Thymus (tissue), 11 donors: ENCODE measurements at regions not wholly inside any gene's neighbourhood (a gene's known extent, or its start where the extent isn't known, plus 50 kb on each side); places are given as distances from the start of the nearest gene placed in this dataset.

Experiments
- DNase-seq, 9 donors: peaks; one replicate each; pipeline ENCODE4 v3.0.0-alpha.2; 2013; ENCODE audit warnings: low spot score in 9 of 9, low read depth in 6 of 9, missing footprints in 1 of 9
- H3K27ac ChIP-seq, 2 donors: one replicate each; pipeline ENCODE4 v1.5.1; 2013; ENCODE audit warnings: control low read depth in 1 of 2, low read depth in 1 of 2, low read length in 1 of 2, mild to moderate bottlenecking in 1 of 2, moderate library complexity in 1 of 2
- H3K27me3 ChIP-seq, 2 donors: one replicate each; pipeline ENCODE4 v1.5.1; 2013; ENCODE audit warnings: low read length in 1 of 2; ENCODE audit not compliant: control insufficient read depth in 2 of 2, insufficient read depth in 1 of 2
- H3K36me3 ChIP-seq, 2 donors: one replicate each; pipeline ENCODE4 v1.5.1; 2013; ENCODE audit warnings: low read length in 1 of 2, mild to moderate bottlenecking in 1 of 2, moderate library complexity in 1 of 2; ENCODE audit not compliant: control insufficient read depth in 2 of 2, insufficient read depth in 2 of 2
- H3K4me1 ChIP-seq, 2 donors: one replicate each; pipeline ENCODE4 v1.5.1; 2013; ENCODE audit warnings: low read length in 2 of 2; ENCODE audit not compliant: control insufficient read depth in 2 of 2, insufficient read depth in 2 of 2
- H3K4me3 ChIP-seq, 2 donors: one replicate each; pipeline ENCODE4 v1.5.1; 2013; ENCODE audit warnings: low read length in 2 of 2, control low read depth in 1 of 2, mild to moderate bottlenecking in 1 of 2
- H3K9me3 ChIP-seq, 2 donors: one replicate each; pipeline ENCODE4 v1.5.1; 2013; ENCODE audit warnings: low read length in 1 of 2, mild to moderate bottlenecking in 1 of 2; ENCODE audit not compliant: control insufficient read depth in 2 of 2, insufficient read depth in 1 of 2
- WGBS: extraction: QIAGEN DNeasy Blood & Tissue Kit; methylation state at CpG from one replicate; pipeline ENCODE4 v1.1.7; 2013; 5-methylcytosine and 5-hydroxymethylcytosine counted together
- donor health status: healthy.

- no peaks in the 10 kb centered on the region for H3K9me3 ChIP-seq
- WGBS, result 97% methylated on average over 8 of the region's 8 CpGs
- H3K4me1 ChIP-seq, result peaks cover 0 to 2% of the 10 kb centered on the region in 2 donors
- H3K36me3 ChIP-seq, result no peaks in the 10 kb centered on the region
- DNase-seq, result no peak
- H3K27ac ChIP-seq, result no peak overlapping the region
- H3K27me3 ChIP-seq, result peaks cover 0 to 2% of the 10 kb centered on the region in 2 donors
- no peak overlapping the region for H3K4me3 ChIP-seq
Observed at GRCh38 chr9:89789922-89790510, 185.2 kb downstream of the GADD45G start.

GRCh38 chr9:89790542-89791109 is 185.8 kb downstream of the GADD45G start:
- Histone ChIP-seq H3K27ac (no peak overlapping the region), H3K36me3 (no peaks in the 10 kb centered on the region), H3K4me3 (no peak overlapping the region), H3K9me3 (no peaks in the 10 kb centered on the region), H3K27me3 (peaks cover 0 to 2% of the 10 kb centered on the region in 2 donors), H3K4me1 (peaks cover 0 to 2% of the 10 kb centered on the region in 2 donors)
- 92% methylated on average over 2 of the region's 2 CpGs for WGBS
- peak in 1 of 9 donors; percentile 18 for DNase-seq

- Histone ChIP-seq H3K9me3 (no peaks in the 10 kb centered on the region), H3K36me3 (no peaks in the 10 kb centered on the region), H3K27ac (no peak overlapping the region), H3K4me3 (no peak overlapping the region), H3K4me1 (no peaks in the 10 kb centered on the region), H3K27me3 (peaks cover 0 to 2% of the 10 kb centered on the region in 2 donors)
- no peak for DNase-seq
- WGBS, result 95% methylated on average over 8 of the region's 8 CpGs
Observed at GRCh38 chr9:89791754-89792153, 186.9 kb downstream of the GADD45G start.

- H3K4me3 ChIP-seq, result no peak overlapping the region
- DNase-seq, result no peak
- WGBS, result 97% methylated on average over 12 of the region's 12 CpGs
Observed at GRCh38 chr9:89792189-89793123, 187.6 kb downstream of the GADD45G start.

GRCh38 chr9:89793124-89793495 is 188.3 kb downstream of the GADD45G start:
- no peak for DNase-seq
- Histone ChIP-seq H3K36me3 (no peaks in the 10 kb centered on the region), H3K27ac (no peak overlapping the region)

More at GRCh38 chr9:89792189-89793123, 187.6 kb downstream of the GADD45G start:
- no peaks in the 10 kb centered on the region for H3K9me3 ChIP-seq
- H3K36me3 ChIP-seq, result no peaks in the 10 kb centered on the region
- H3K4me1 ChIP-seq, result no peaks in the 10 kb centered on the region
- no peak overlapping the region for H3K27ac ChIP-seq
- peaks cover 0 to 2% of the 10 kb centered on the region in 2 donors for H3K27me3 ChIP-seq

GRCh38 chr9:89793551-89793950 is 188.7 kb downstream of the GADD45G start:
- DNase-seq, result no peak

More at GRCh38 chr9:89793124-89793495, 188.3 kb downstream of the GADD45G start:
- H3K4me1 ChIP-seq, result no peaks in the 10 kb centered on the region
- no peaks in the 10 kb centered on the region for H3K9me3 ChIP-seq
- peaks cover 0 to 2% of the 10 kb centered on the region in 2 donors for H3K27me3 ChIP-seq
- 98% methylated on average over 5 of the region's 5 CpGs for WGBS
- no peak overlapping the region for H3K4me3 ChIP-seq

GRCh38 chr9:89794918-89795317 is 190.1 kb downstream of the GADD45G start:
- Histone ChIP-seq H3K27ac (no peak overlapping the region), H3K4me3 (no peak overlapping the region), H3K27me3 (peaks cover 0 to 2% of the 10 kb centered on the region in 2 donors), H3K9me3 (no peaks in the 10 kb centered on the region), H3K36me3 (no peaks in the 10 kb centered on the region), H3K4me1 (no peaks in the 10 kb centered on the region)
- 96% methylated on average over 10 of the region's 10 CpGs for WGBS
- DNase-seq, result no peak

More at GRCh38 chr9:89793551-89793950, 188.7 kb downstream of the GADD45G start:
- Histone ChIP-seq H3K27me3 (peaks cover 0 to 2% of the 10 kb centered on the region in 2 donors), H3K27ac (no peak overlapping the region), H3K4me3 (no peak overlapping the region), H3K36me3 (no peaks in the 10 kb centered on the region), H3K4me1 (no peaks in the 10 kb centered on the region), H3K9me3 (no peaks in the 10 kb centered on the region)
- WGBS, result 97% methylated on average over 7 of the region's 7 CpGs

- no peaks in the 10 kb centered on the region for H3K4me1 ChIP-seq
- no peaks in the 10 kb centered on the region for H3K9me3 ChIP-seq
- H3K27me3 ChIP-seq, result peaks cover 0 to 2% of the 10 kb centered on the region in 2 donors
- no peak for DNase-seq
- no peak overlapping the region for H3K4me3 ChIP-seq
- H3K36me3 ChIP-seq, result no peaks in the 10 kb centered on the region
- no peak overlapping the region for H3K27ac ChIP-seq
- WGBS, result 94% methylated on average over 10 of the region's 10 CpGs
Observed at GRCh38 chr9:89795538-89796195, 190.9 kb downstream of the GADD45G start.
